ENCODE measurements at regions not wholly inside any gene's neighbourhood (a gene's known extent, or its start where the extent isn't known, plus 50 kb on each side); places are given as distances from the start of the nearest gene placed in this dataset.

DNA sequence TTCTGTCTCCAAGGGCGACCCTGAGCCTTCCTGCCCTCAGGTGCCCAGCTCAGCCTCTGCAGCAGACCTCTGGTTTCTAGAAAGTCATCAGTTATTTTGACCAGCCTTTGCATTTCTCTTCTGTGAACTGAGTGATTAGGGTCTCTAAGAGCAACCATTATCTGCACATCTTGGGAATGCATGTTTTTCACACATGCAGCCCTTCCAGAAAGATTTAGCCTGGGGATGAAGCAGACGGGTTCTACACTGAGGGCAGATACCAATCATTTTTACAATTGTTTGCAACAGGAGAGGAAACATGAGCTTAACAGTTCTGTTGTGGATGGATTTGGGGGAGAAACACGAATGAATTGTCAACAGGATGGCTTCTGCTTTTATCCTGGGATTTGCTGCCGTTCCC lies 90.1 kb upstream of the PITX1 start:
- DNase-seq (ENCODE audit: low read depth in 4 of 4, low spot score in 1 of 4): no peak

DNA sequence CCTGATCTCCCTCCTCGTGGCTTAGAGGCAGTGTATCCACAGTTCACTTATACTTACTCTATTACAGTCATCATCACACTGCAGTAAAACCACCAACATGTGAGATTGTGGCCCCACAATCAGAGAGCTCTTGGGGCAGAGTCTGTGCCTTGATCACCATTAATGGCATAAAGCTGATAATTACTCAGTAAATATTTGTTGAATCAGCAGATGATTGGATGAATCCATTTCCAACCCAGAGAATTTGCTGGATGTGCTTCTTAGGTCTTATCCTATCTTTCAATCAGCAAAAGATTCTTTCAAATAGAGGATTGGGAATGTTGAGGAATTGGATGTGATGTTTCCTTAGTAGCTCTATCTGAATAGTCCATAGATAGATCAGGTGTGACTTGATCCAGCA lies 88.8 kb upstream of the PITX1 start:
- no peak for DNase-seq (ENCODE audit: low read depth in 4 of 4, low spot score in 1 of 4)

DNA sequence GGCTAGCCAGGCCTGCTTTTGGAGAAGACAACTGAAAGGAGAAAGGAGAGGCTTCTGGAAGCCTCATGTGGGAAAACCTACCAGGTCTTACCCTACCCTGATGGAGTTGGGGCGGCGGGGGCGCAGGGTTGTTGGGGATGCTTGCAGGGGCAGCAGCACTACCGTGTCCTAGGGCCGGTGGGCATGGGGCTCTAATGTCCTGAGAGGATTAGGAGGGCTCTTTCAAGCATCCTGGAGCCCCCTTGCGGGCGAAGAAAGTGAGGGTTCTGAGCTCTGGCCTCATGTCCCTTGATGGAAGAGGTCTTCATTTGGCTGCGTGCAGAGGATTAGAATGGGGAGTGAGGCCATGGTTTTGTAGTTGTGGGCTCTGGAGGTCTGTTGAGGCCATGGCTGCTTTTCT lies 86.9 kb upstream of the PITX1 start:
- no peak for DNase-seq (ENCODE audit: low read depth in 4 of 4, low spot score in 1 of 4)

DNA sequence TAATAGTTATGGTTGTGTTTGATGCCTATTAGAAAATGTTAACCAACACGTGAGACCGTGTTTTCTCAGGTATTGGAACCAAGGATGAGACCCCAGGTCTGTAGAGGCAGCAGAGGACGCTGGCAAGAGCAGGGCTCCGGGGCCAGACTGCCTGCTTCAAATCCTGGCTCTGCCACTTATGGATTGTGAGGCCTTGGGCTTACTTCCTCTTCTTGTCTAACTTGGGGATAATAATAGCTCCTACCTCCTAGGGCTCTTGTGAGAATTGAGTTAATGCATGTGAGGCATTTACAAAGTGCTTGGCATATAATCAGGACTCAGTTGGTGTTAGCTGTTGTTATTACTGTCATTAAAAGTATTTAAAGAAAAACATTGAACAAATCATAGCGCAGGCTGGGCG lies 85.5 kb upstream of the PITX1 start:
- DNase-seq (ENCODE audit: low read depth in 4 of 4, low spot score in 1 of 4): no peak

DNA sequence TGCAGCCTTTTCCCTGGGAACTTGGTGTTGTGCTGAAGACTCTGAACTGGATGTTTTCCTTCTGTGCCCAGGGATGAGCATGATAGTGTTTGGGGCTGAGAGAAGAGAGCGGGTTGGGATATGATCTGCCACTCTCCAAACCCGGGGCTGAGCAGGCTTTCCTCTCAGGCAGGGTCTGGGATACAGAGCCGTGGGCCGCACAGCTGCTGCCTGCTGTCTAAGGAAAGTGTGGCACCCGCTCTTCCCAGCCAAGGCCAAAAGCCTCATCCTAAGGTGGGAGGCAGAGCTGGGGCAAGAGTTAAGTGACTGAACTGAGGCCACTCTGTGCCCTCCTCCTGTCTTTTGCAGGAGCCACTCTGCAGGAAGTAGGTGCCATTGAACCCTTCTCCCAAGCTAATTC lies 83.6 kb upstream of the PITX1 start:
- DNase-seq (ENCODE audit: low read depth in 4 of 4, low spot score in 1 of 4): no peak

DNA sequence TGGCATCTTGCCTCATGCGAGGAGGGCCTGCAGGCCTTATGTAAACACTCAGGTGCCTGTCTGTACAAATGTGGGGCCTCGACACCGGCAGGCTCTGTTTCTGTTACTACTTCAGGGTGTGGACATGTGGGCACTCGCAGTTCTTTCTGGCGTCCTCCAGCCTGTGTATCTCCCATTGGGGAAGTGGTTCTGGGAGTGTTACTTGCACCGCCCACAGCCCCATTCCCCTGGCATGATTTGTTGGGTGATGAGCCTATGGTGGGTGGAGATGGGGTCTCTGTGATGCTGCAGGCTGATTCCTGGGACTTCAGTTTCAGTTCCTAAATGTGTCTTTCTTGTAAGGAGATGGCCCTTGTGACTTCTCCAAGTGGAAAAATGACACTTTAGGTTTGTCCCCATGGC lies 82.1 kb upstream of the PITX1 start:
- DNase-seq (ENCODE audit: low read depth in 4 of 4, low spot score in 1 of 4): no peak

DNA sequence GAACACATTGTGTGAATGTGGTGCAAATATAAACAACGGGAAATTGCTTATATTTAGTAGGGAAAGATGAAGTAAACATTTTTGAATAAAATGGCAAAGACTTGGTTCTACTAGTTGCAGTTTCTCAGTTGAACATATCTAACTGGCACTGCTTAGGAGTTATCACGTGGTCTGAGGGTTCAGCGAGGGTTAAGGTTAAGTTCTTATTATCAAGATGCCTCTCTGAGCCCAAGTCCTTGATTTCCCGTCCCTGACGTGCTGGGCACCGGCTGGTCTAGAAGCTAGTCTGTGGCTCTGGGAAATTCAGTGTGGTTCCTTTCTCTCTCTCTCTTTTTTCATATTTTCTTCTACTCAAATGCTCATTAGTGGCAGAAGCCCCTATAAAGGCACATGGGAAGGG lies 81.6 kb upstream of the PITX1 start:
- DNase-seq (ENCODE audit: low read depth in 4 of 4, low spot score in 1 of 4): no peak

DNA sequence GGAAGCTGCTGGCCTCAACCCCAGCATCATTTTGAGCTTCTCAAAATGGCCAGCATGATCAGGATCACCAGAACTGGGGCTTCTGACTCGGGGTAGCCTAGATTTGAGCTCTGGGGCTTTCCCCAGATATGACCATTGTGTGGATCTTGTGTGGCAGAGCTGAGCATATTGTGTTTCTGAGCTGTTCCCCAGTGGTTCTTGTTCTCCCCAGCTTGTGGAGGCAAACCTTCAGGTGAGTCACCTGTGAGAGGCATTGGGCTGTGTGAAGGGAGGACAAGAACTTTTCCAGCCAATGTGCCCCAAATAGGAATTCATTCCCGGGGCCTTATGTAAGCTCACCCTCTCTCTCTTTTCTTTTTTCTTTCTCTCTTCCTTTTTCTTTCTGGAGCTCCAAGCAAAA lies 80.7 kb upstream of the PITX1 start:
- no peak for DNase-seq (ENCODE audit: low read depth in 4 of 4, low spot score in 1 of 4)

DNA sequence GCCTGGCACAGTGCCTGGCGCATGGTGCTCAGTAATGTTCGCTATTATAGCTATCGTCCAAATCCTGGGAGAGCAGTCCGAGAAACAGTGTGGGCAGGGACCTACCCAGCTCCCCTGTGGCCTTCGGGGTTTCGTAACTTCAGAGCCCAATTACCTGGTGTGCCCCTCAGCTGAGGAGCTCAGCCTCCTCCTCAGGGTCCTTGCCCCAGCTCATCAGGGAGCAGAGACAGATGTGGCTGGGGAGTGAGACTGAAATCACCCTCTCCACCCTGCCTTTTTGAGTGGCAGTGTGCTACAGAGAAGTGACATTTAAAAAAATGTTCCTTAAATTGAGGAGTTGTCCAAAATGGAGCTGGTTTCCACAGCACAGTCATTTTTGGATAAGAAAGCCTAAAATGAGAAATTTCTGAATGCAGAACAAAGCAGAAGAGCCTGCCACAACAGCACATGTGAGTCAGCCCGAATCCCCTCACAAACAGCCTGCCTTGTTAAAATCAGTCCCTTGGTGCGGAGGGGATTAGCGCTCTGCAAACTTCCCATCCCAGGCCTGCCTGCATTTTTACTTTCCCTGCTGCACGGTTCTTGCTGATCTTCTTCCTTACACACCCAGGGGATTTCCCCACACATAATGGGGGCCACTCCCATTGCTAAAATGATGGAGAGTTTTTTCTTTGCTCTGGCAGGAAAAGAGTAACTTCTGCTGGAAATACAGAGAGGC lies 78.1 kb upstream of the PITX1 start:
- no peak for DNase-seq (ENCODE audit: low read depth in 4 of 4, low spot score in 1 of 4)

DNA sequence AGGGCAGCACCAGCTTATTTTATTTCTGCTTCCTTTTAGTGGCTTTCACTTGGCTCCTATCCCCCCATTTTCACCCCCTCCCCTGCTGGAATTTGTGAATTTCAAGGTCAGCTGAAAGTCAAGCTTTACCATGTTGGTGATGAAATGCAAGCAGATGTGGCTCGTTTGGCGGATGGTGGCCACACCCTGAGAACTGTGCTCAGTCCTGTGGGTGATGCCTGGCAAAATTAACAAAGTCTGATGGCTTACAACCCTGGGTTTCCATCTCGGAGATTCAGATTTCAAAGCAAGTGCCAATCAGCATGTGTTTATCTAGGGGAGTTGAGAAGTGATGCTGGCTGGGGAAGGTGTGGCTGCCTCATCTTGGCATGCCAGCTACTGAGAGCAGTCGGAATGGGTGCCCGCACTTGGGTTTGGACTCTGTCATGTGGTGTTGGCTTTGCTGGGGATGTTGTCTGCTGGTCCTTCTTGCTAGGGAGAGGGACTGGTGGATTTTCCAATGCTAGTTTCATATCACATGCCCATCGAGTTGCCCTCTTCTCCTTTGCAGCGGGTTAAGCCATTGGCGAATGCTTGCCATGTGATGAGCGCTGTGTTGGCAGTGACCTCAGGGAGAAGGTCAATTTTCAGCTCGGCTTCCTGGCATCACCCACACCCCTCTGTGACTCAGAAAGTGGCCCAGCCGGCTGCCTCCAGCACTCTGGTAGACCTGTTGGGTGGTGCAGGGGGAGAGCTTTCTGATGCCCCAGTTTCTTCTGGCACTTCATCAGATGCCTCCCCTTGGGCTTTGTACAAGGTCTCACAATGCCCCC lies 77.0 kb upstream of the PITX1 start:
- DNase-seq (ENCODE audit: low read depth in 4 of 4, low spot score in 1 of 4): no peak

DNA sequence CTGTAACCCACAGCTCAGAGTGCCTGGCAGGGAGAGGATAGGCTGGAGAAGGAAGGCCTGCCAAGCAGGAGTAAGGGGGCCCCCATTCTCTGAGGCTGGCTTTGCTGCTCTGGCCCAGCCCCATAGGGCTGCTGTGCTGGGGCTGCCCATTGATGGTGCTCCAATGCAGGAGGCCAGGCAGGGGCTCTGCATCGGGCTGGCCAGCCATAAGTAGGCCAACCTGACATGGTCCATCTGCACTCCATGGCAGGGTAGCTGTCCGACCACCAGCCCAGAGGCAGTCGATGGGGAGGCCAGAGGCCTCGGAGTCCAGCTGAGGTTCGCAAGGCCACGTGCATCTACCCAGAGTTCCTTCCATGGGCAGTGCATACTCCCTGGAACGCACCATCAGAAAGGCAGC lies 75.0 kb upstream of the PITX1 start:
- DNase-seq (ENCODE audit: low read depth in 4 of 4, low spot score in 1 of 4): no peak

DNA sequence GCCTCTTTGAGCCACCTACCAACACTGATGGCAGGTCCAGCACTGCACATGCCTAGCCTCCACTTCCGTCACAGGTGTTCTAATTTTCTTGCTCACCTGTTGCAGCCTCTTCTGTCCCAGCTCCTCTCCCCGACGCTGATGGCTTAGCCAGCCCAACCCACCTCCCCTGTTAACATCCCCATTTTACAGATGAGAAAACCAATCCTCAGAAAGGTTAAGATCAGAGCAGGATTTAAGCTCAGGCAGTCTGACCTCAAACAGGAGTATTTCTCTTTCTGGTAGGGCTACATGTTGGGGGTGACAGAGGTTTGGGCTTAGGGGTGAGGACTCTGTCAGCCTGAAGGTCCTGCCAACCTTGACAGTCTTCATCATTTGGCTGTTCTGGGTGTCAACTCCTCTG lies 74.5 kb upstream of the PITX1 start:
- no peak for DNase-seq (ENCODE audit: low read depth in 4 of 4, low spot score in 1 of 4)

DNA sequence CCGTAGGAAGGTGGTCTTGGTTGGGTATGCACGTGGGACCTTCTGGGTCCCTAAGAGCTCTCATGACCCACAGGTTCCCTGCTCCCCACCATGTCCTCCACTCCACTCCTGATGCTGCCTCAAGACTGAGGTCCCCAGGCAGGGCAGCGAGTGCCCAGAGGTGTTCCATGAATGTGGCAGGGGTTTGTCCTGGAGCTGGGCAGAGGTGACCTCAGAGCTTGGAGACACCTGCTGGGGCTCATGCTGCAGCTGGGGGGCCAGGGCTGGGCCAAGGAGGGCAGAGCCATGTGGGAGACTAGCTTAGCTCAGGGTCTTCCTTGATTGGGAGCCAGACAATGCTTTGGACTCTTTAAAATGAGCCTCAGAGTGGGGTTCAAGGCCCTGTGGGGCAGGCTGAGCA lies 74.0 kb upstream of the PITX1 start:
- no peak for DNase-seq (ENCODE audit: low read depth in 4 of 4, low spot score in 1 of 4)

DNA sequence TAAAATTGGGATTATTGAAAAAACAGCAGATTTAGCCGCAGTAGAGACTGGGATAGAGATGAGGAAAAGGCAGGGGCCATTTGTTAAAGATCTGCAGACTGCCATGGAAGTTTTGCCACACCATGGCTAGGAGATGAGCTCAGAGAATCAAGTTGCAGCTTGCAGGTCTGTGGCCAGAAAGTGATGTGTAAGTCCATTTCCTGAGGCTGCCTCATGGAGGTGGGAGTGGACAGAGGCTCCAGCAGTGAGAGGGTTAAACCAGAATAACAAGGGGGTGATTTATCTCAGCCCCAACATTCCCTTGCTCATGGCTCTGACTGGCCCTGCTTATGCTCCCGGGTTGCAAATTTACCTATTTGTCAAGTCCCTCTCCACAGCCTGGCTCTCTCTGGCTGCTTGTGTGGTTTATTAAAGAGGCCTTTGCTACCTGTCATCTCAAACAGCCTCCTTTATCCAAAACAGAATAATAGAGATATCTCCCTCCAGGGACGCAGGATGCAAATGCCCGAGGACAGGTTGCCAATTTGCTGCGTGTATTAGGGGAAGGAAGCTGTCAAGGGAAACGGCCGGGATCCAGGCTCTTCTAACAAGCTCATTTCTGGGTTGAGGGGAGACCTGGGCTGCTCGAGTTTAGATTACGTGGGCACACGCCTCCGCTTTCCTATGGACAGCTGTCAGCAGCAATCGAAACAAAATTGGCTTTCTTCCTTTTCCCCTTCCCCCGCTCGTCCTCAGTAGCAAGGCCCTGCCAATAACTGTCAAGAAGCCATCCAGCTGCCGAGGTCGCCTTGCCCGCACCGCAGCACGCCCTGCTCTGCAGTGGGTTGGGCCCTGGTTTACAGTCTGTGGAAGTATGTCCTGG lies 72.8 kb upstream of the PITX1 start:
- DNase-seq (ENCODE audit: low read depth in 4 of 4, low spot score in 1 of 4): no peak

DNA sequence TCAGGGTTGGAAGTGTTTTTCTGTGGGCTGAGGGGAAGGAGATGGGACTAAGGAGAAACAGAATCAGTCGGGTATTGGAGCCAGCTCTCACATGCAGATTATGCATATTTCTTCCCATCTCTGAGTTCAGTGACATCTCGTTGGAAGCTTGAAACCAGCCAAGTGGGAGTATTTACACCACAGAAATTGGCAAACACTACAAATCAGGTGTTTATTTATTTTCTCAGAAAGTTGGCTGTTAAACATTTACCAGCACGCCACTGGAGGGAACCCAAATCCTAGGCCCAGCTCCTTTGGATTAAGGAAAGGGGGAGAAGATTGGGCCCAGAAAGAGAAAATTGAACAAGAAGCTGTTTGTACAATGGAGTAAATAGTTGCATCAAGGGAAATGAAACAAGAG lies 72.1 kb upstream of the PITX1 start:
- DNase-seq (ENCODE audit: low read depth in 4 of 4, low spot score in 1 of 4): no peak

DNA sequence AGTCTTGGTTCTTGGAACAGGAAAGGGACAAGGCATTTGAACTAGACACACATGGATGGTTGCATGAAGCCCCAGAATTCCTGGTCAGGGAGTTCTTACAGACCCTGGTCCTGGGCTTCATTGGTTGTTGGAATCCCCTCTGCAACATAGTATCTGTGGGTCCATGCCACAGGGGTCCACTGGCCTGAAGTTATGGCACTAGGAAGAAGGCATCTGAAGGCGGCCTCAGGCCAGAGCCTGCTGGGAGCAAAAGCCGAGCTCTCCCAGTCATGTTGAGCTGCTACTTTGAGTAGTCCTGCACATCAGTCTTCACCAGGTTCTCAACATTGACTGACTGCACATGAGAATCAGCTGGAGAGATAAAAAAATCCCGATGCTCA lies 71.1 kb upstream of the PITX1 start:
- DNase-seq (ENCODE audit: low read depth in 4 of 4, low spot score in 1 of 4): no peak

DNA sequence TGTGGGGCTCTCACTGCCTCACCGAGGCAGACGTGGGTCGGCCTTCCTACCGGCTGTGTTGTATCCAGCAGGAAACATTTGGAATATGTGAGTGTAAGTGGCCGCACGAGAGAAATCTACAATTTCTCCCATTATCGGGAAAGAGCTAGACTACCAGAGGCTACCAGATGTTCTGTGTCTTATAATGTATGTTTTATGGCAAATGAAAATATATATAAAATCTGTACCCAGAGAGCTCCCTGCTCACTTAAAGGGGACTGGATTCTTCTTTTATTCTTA lies 69.5 kb upstream of the PITX1 start:
- no peak for DNase-seq (ENCODE audit: low read depth in 4 of 4, low spot score in 1 of 4)

DNA sequence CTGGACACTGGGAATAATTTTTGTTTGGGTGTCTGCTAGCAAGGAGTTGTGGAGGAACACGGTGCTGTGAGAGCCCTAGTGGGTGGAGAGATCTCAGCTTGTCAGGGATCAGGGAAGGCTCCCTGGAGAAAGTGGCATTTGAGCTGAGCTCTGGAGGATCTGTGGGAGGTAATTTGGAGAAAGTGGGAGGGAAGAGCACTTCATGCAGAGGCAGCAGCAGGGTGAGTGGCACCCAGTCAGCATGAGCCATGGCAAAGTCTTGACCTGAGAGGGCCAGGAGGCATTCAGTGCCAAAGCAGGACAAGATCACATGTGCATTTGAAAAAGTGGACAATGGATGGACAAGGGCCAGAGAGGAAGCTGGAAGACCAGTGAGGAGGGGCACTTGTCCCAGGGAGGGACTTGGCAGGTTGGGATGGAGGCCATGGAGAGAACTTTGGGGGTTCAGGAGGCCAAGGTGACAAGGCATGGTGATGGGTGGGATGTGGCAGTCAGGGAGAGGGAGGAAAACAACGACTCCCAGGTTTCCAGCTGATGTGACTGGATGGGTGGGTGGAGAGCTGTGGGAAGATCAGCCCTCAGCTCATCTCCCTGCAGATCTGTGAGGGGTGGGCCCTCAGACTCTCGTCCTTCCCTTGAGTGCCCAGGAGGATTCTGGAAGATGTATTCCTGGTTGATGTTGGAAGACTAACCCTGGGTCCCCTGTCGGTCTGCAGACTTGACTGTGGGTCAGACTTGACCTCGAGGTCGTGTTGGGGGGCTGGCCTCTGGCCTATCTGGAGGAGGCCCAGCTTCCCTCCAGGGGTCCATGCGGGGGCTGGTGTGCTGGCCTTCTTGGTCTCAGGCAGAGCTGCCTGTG lies 68.9 kb upstream of the PITX1 start:
- no peak for DNase-seq (ENCODE audit: low read depth in 4 of 4, low spot score in 1 of 4)

DNA sequence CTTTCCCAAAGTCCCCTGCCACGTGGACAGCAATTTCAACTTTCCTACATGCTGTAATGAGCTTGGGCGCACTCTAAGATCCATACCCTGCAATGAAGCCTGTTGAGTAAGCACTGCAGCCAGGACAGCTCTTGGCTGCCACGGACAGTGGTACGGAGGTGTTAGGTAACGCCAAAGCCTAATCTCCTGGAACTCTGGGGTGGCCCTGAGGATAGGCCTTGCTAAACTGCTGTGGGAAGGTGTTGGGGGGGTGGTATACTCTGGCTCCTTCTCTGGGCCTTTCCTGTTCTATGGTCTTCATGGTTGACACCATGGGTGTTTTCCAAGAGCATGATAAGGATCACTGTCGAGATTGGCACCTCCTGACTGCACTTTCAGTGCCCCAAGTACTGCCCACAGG lies 66.4 kb upstream of the PITX1 start:
- no peak for DNase-seq (ENCODE audit: low read depth in 4 of 4, low spot score in 1 of 4)

DNA sequence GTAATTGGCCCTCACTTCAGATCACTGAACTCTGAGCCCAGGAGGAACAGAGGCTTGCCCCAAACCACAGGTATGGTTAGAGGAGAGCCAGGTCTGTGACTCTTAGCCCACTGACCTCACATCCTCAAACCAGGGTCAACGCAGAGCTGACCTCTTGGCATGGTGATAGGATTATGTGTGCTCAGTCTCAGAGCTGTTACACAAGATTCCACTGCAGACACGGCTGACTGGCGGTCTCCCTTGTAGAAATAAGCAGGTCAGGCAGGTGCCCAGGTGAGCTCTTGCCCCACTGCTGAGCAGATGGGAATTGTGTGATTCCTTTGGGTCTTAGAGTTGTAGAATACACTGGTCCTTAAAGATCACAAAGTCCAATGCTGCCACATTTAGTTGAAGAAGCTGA lies 66.0 kb upstream of the PITX1 start:
- DNase-seq (ENCODE audit: low read depth in 4 of 4, low spot score in 1 of 4): no peak

DNA sequence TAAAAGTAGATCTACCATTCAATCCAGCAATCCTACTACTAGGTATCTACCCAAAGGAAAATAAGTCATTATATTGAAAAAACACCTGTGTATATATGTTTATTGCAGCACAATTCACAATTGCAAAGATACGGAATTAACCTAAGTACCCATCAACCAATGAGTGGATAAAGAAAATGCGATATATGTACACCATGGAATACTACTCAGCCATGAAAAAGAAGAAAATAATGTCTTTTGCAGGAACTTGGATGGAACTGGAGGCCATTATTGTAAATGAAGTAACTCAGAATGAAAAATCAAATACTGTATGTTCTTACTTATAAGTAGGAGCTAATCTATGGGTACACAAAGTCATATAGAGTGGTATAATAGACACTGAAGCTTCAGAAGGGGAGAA lies 63.4 kb upstream of the PITX1 start:
- DNase-seq (ENCODE audit: low read depth in 4 of 4, low spot score in 1 of 4): no peak
